Endothelial cell (in vitro differentiated cells): ENCODE measurements at regions not wholly inside any gene's neighbourhood (a gene's known extent, or its start where the extent isn't known, plus 50 kb on each side); places are given as distances from the start of the nearest gene placed in this dataset.

Source experiments
- DNase-seq: peaks from one replicate; pipeline ENCODE4 v3.0.0; 2021; ENCODE audit warnings: low spot score
- H3K27ac Mint-ChIP-seq: one replicate; pipeline ENCODE4 v1.8.0; 2021; ENCODE audit warnings: mixed read lengths, inconsistent platforms; ENCODE audit not compliant: unreplicated experiment
- H3K27me3 Mint-ChIP-seq: one replicate; pipeline ENCODE4 v1.8.0; 2021; ENCODE audit warnings: mild to moderate bottlenecking, moderate library complexity, mixed read lengths, inconsistent platforms; ENCODE audit not compliant: unreplicated experiment
- H3K36me3 Mint-ChIP-seq: one replicate; pipeline ENCODE4 v1.8.0; 2021; ENCODE audit warnings: mild to moderate bottlenecking, low read depth, mixed read lengths, inconsistent platforms; ENCODE audit not compliant: unreplicated experiment
- H3K4me1 Mint-ChIP-seq: one replicate; pipeline ENCODE4 v1.8.0; 2021; ENCODE audit warnings: mild to moderate bottlenecking, mixed read lengths, inconsistent platforms; ENCODE audit not compliant: unreplicated experiment
- H3K4me3 Mint-ChIP-seq: one replicate; pipeline ENCODE4 v1.8.0; 2021; ENCODE audit warnings: mild to moderate bottlenecking, mixed read lengths, inconsistent platforms; ENCODE audit not compliant: unreplicated experiment
- H3K9me3 Mint-ChIP-seq: one replicate; pipeline ENCODE4 v1.8.0; 2021; ENCODE audit warnings: mixed read lengths, inconsistent platforms; ENCODE audit not compliant: unreplicated experiment
- TF ChIP-seq, protein P1 (sequence below): fragments of 200-600 bp; sonication (generic); IDR thresholded peaks from one replicate; pipeline ENCODE4 v1.5.0; 2021; ENCODE audit warnings: antibody characterized with exemption; ENCODE audit not compliant: unreplicated experiment

GRCh38 chr1:114215436-114215835 is 61.8 kb upstream of the SYT6 start:
- TF ChIP-seq, protein P1, sequence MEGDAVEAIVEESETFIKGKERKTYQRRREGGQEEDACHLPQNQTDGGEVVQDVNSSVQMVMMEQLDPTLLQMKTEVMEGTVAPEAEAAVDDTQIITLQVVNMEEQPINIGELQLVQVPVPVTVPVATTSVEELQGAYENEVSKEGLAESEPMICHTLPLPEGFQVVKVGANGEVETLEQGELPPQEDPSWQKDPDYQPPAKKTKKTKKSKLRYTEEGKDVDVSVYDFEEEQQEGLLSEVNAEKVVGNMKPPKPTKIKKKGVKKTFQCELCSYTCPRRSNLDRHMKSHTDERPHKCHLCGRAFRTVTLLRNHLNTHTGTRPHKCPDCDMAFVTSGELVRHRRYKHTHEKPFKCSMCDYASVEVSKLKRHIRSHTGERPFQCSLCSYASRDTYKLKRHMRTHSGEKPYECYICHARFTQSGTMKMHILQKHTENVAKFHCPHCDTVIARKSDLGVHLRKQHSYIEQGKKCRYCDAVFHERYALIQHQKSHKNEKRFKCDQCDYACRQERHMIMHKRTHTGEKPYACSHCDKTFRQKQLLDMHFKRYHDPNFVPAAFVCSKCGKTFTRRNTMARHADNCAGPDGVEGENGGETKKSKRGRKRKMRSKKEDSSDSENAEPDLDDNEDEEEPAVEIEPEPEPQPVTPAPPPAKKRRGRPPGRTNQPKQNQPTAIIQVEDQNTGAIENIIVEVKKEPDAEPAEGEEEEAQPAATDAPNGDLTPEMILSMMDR = no peak
- Mint-ChIP-seq H3K27me3 (peaks cover 6% of the 10 kb centered on the region), H3K27ac (no peak overlapping the region), H3K4me3 (no peak overlapping the region), H3K9me3 (no peaks in the 10 kb centered on the region), H3K4me1 (peaks cover 18% of the 10 kb centered on the region), H3K36me3 (no peaks in the 10 kb centered on the region)
- no peak for DNase-seq

GRCh38 chr1:114214016-114214415 is 60.3 kb upstream of the SYT6 start:
- DNase-seq = no peak
- H3K4me3 Mint-ChIP-seq = no peak overlapping the region
- no peak overlapping the region for H3K27ac Mint-ChIP-seq

GRCh38 chr1:114209971-114210370 is 56.3 kb upstream of the SYT6 start:
- H3K9me3 Mint-ChIP-seq = no peaks in the 10 kb centered on the region
- H3K4me1 Mint-ChIP-seq = peaks cover 17% of the 10 kb centered on the region
- H3K36me3 Mint-ChIP-seq = no peaks in the 10 kb centered on the region
- no peak overlapping the region for H3K27ac Mint-ChIP-seq
- H3K4me3 Mint-ChIP-seq = no peak overlapping the region
- TF ChIP-seq, protein P1 = no peak
- peaks cover 8% of the 10 kb centered on the region for H3K27me3 Mint-ChIP-seq
- no peak for DNase-seq

More at GRCh38 chr1:114214016-114214415, 60.3 kb upstream of the SYT6 start:
- peaks cover 9% of the 10 kb centered on the region for H3K27me3 Mint-ChIP-seq
- peaks cover 18% of the 10 kb centered on the region for H3K4me1 Mint-ChIP-seq
- H3K9me3 Mint-ChIP-seq = no peaks in the 10 kb centered on the region
- TF ChIP-seq, protein P1 = no peak
- no peaks in the 10 kb centered on the region for H3K36me3 Mint-ChIP-seq

DNA sequence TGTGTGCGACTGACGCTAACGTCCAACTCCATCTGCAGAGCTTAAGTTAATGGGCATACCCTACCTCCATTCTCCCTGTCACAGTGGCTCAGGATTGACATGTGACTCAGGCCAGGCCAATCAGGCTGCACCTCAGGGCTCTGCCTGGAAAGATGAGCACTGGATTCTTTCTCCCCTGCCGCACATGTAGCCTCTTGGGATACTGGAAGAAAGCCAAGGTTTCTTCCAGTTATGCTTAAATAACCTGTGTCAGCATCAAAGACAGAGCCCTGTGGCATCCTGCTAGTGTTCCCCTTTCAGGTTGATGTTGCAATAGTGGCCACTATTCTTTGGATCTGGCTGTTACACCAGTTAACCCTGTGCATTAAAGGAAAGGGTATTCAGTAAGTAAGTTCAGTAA is 55.0 kb upstream of the SYT6 start:
- TF ChIP-seq, protein P1 = no peak
- Mint-ChIP-seq H3K4me1 (peaks cover 15% of the 10 kb centered on the region), H3K27me3 (peaks cover 8% of the 10 kb centered on the region), H3K4me3 (no peak overlapping the region), H3K27ac (no peak overlapping the region), H3K36me3 (no peaks in the 10 kb centered on the region), H3K9me3 (no peaks in the 10 kb centered on the region)
- no peak for DNase-seq

DNA sequence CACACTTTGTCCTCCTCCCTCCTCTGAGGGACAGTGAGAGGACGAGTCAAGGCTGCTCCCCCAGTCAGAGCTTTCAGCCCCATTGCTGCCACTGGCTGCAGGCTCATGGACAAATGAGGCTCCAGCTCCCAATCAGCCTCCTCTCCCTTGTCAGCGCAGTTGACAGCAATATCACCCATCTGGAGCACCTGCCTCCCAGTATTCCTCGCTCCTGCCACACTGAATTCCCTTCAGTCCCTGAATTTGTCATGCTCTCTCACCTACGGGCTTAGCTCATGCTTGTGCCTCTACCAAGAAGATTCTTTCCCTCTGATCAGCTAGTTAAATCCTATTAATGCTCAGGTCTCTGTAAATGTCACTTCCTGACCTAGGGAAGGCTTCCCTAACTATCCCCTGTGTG is 54.4 kb upstream of the SYT6 start:
- H3K4me1 Mint-ChIP-seq = peaks cover 10% of the 10 kb centered on the region
- no peaks in the 10 kb centered on the region for H3K36me3 Mint-ChIP-seq
- no peak overlapping the region for H3K27ac Mint-ChIP-seq
- no peak for DNase-seq
- TF ChIP-seq, protein P1 = no peak
- peaks cover 8% of the 10 kb centered on the region for H3K27me3 Mint-ChIP-seq
- H3K4me3 Mint-ChIP-seq = no peak overlapping the region
- no peaks in the 10 kb centered on the region for H3K9me3 Mint-ChIP-seq
